Chondrocyte (in vitro differentiated cells): ENCODE measurements at regions not wholly inside any gene's neighbourhood (a gene's known extent, or its start where the extent isn't known, plus 50 kb on each side); places are given as distances from the start of the nearest gene placed in this dataset.
A peak's percentile ranks its signal among the peaks of the same experiment; 100 is the strongest.
"Not testable (repeated sequence)": the region's sequence is repeated elsewhere in the genome, so short reads cannot be mapped to it uniquely, and the experiment has no call there.

ENCODE experiments used
- DNase-seq: peaks from one replicate; pipeline ENCODE4 v3.0.0; 2021; ENCODE audit warnings: mixed read lengths, low spot score
- H3K27ac Mint-ChIP-seq: one replicate; pipeline ENCODE4 v1.8.0; 2021; ENCODE audit warnings: mild to moderate bottlenecking, moderate library complexity, mixed read lengths; ENCODE audit not compliant: unreplicated experiment
- H3K27me3 Mint-ChIP-seq: 2 replicates; pipeline ENCODE4 v1.8.0; 2021; ENCODE audit warnings: low read depth, mixed read lengths
- H3K36me3 Mint-ChIP-seq: 2 replicates; pipeline ENCODE4 v1.8.0; 2021; ENCODE audit warnings: low read depth, mixed read lengths
- H3K4me1 Mint-ChIP-seq: 2 replicates; pipeline ENCODE4 v1.8.0; 2021; ENCODE audit warnings: low read depth, mild to moderate bottlenecking, mixed read lengths
- H3K4me3 Mint-ChIP-seq: one replicate; pipeline ENCODE4 v1.8.0; 2021; ENCODE audit warnings: mild to moderate bottlenecking, moderate library complexity, mixed read lengths; ENCODE audit not compliant: unreplicated experiment
- H3K9me3 Mint-ChIP-seq: 2 replicates; pipeline ENCODE4 v1.8.0; 2021; ENCODE audit warnings: low read depth, mixed read lengths

DNA sequence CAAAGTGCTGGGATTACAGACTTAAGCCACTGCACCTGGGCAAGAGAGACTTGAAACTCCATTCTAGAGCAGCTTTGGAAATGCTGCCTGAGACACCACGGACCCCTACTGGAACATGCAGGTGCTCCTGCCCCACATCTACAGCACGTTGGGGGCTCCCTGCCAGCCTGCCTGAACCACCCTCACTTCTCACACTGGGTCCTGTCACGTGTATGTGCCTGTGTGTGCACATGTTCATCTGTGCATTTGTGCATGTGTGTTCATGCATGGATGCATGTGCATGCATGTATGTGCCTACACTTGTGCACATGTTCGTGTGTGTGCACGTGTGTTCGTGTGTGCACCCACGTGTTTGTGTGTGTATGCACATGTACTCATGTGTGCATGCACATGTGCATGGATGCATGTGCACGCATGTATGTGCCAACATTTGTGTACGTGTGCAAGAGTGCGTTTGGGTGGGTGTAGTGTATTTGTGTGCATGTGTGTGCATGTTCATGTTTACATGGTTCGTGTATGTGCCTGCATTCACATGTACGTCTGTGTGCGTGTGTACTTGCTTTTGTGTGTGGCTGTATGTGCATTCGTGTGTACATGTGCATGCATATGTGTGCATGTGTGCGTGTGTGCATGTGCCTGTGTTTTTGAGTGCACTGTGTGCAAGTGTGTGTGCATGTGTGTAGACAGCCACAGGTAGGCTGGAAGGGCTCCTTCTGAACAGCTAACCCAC is 428.1 kb upstream of the ZNF722 start:
- H3K4me1 Mint-ChIP-seq, H3K36me3 Mint-ChIP-seq, H3K9me3 Mint-ChIP-seq, H3K4me3 Mint-ChIP-seq, H3K27ac Mint-ChIP-seq, H3K27me3 Mint-ChIP-seq, DNase-seq: not testable (repeated sequence)

DNA sequence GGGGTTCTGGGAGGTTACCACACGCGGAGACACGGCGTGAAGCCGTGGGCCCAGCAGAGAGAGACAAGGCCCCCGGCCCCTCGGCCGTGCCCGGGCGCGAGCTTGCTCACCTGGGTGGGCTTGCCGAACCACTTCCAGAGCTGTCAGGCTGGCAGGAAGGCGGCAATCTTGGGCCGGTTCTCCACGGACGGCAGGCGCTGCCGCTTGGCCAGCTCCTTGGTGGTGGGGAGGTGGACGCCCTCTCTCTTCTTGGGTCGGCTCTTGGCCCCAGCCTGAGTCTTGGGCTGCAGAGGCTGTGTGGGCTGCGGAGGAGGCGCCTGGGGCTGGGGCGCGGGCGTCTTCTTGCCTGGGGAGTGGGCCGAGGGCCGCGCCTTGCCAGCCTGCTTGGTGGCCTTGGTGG is 426.5 kb upstream of the ZNF722 start:
- H3K27me3 Mint-ChIP-seq, H3K4me1 Mint-ChIP-seq, DNase-seq, H3K36me3 Mint-ChIP-seq, H3K4me3 Mint-ChIP-seq, H3K27ac Mint-ChIP-seq: not testable (repeated sequence)
- peaks cover 10% of the 10 kb centered on the region for H3K9me3 Mint-ChIP-seq

DNA sequence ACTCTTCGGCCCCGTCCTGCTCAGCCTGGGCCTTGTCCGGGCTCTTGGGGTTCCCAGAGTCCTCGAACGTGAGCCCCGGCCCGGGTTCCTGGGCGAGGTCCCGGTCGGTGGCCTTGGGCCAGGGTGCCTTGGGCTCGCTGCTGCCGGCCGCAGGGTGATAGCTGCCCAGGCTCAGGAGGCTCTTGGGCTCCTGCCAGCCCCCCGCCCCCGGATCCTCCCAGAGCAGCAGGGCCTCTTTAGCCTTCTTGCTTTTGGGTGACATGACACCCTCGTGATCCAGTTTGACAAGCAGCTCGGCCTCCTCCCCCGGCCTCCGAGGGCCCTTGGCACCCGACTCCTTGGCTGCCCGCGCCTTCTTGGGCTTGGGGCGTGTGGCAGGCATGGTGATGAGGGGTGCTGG is 425.7 kb upstream of the ZNF722 start:
- H3K4me3 Mint-ChIP-seq, H3K27me3 Mint-ChIP-seq, H3K9me3 Mint-ChIP-seq, H3K4me1 Mint-ChIP-seq, DNase-seq, H3K36me3 Mint-ChIP-seq, H3K27ac Mint-ChIP-seq: not testable (repeated sequence)

DNA sequence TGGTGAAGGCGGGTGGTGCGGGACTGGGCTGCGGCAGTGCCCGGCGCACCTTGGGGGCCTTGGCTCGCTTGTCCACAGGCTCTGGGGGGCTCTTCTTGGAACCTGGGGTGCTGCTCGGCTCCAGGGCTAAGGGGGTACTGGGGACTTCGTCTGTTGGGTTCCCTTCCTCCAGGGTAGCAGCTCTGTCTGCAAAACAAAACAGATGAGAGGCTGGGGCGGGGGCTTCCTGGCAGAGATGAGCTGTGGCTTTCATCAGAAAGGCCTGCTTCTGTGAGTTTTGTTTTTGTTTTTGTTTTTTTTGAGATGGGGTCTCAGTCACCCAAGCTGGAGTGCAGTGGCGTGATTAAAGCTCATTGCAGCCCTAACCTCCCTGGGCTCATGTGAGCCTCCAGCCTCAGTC is 425.2 kb upstream of the ZNF722 start:
- not testable (repeated sequence) for H3K4me3 Mint-ChIP-seq, H3K36me3 Mint-ChIP-seq, H3K4me1 Mint-ChIP-seq, H3K27me3 Mint-ChIP-seq, DNase-seq, H3K27ac Mint-ChIP-seq
- peaks cover 12% of the 10 kb centered on the region for H3K9me3 Mint-ChIP-seq

DNA sequence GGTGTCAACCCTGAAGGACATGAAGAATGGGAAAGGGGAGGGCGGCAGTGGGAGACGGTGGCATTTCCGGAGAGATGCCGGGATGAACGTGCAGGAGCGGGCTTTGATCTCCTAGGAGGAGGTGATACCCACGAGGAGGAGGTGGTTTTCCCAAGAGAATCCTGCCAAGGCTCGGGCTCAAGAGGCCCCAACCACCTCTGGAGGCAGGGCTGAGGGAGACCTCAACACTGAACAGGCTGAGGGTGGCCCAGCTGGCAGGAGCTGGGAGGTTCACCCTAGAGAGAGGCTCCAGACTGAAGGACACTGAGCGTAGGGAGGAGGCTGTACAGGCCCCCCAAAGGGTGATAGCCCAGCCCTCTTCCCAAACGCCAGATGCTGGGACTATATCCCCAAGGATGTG is 422.2 kb upstream of the ZNF722 start:
- H3K27me3 Mint-ChIP-seq, H3K36me3 Mint-ChIP-seq, H3K27ac Mint-ChIP-seq, DNase-seq, H3K4me1 Mint-ChIP-seq, H3K4me3 Mint-ChIP-seq: not testable (repeated sequence)
- peaks cover 16% of the 10 kb centered on the region for H3K9me3 Mint-ChIP-seq

DNA sequence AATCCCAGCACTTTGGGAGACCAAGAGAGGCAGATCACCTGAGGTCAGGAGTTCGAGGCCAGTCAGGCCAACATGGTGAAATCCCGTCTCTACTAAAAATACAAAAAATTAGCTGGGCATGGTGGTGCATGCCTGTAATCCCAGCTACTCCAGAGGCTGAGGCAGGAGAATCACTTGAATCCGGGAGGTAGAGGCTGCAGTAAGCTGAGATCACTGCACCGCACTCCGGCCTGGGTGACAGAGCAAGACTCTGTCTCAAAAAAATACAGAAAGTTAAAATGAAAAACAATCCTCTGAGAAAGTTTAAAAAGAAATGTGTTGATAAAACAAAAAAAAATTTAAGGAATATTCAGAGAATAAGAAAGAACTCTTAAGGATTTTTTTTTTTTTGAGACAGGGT is 421.6 kb upstream of the ZNF722 start:
- H3K4me3 Mint-ChIP-seq, H3K4me1 Mint-ChIP-seq, H3K27ac Mint-ChIP-seq, H3K36me3 Mint-ChIP-seq, H3K27me3 Mint-ChIP-seq, DNase-seq: not testable (repeated sequence)
- H3K9me3 Mint-ChIP-seq: peaks cover 16% of the 10 kb centered on the region

DNA sequence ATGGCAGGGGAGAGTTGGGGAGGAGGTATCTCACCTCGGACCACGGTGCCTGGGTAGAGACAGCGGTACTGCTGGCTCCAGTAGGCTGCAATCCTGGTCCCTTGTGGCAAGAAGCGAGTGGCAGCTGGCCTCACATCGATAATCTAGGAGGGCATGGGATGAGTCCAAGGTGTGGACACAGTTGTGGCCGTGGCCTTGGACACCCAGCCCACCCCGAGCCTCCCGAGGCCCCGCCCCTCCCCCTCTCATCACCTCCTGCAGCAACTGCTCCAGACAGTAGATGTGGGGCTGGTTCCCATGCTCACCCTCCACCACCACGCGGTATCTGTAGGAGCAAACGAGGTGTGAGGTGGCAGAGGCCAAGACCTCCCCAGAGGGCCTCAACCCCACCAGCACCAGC is 418.6 kb upstream of the ZNF722 start:
- H3K36me3 Mint-ChIP-seq, DNase-seq, H3K4me1 Mint-ChIP-seq, H3K4me3 Mint-ChIP-seq, H3K27me3 Mint-ChIP-seq, H3K27ac Mint-ChIP-seq: not testable (repeated sequence)
- peaks cover 16% of the 10 kb centered on the region for H3K9me3 Mint-ChIP-seq

DNA sequence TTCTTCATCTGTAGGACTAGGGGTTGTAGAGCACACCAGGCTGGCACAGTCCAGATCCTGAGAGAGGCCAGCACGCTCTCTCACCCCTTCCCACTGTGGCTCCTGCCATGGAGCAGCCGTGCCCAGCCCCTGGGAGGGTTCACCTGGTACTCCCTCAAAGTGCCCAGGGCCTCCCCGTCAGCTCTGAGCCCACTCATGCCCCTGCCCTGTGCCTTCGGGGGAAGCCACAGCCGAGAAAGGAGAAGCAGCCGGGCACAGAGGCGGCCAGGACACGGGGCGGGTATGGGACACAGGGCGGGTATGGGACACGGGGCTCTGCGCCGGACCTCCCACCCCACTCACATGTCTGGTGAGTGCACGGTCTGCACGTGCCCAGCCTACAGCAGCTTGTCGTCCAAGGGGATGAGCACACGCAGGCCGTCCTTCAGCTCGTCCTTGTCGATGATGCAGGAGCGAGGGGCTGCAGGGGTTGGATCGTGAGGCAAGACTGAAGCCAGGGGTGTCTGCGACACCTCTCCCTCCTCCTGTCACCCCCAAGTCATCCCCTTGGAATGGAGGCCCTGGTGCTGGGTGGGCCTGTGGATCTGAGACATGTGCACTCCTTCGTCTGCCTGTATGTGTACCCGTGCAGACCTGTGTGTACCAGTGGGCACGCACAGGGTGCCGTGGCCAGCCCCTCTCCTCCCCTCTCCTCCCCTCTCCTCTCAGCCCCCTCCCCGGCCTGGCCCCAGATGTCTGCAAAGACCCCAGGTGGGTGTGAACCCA is 417.9 kb upstream of the ZNF722 start:
- H3K9me3 Mint-ChIP-seq: peaks cover 16% of the 10 kb centered on the region
- not testable (repeated sequence) for H3K27me3 Mint-ChIP-seq, DNase-seq, H3K36me3 Mint-ChIP-seq, H3K27ac Mint-ChIP-seq, H3K4me1 Mint-ChIP-seq, H3K4me3 Mint-ChIP-seq

DNA sequence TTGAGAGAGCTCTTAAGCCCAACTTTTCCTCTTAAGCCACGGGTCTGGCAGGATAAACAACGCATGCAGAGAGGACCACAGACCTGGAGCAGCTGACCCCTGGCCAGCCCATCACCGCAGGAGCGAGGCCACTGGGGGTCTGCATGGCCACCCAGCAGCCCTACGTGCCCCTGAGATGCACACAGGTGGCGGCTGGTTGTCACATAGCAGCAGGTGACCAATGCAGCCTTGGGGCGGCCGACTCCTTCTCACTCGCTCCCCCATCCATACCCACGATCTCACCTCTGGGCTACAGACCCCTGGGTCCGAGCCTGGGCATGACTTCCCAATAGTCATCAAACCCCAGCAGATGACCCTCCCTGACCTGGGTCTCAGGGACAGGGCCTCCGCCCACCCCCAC is 415.9 kb upstream of the ZNF722 start:
- H3K36me3 Mint-ChIP-seq, DNase-seq, H3K4me3 Mint-ChIP-seq, H3K27ac Mint-ChIP-seq, H3K4me1 Mint-ChIP-seq, H3K27me3 Mint-ChIP-seq: not testable (repeated sequence)
- H3K9me3 Mint-ChIP-seq: peaks cover 12% of the 10 kb centered on the region

DNA sequence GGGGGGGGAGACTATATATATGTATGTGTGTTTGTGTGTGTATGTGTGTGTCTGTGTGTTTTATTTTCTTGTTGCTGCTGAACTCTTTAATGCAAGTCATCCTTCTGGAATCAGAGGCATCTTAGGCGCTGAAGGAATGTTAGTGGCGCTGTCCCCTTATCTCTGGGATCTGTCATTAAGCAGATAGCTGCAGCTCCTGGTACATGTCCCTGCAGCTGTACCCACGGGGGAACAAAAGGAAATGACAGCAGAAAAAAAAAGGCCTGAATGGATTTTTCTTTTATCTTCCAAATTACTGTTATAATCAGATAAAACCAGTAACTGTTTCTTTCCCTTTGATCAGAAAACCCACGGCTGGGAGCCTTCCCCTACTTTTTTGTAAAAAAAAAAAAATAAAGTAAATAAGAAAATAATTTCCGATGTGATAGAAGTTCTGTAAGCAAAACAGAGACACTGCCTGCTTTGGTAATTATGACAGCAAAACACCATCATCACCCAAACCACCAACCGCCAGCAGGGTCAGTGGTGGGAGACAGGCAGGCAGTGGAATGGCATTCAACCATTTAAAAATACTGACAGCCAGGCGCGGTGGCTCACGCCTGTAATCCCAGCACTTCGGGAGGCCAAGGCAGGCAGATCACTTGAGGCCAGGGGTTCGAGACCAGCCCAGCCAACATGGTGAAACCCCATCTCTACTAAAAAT is 411.3 kb upstream of the ZNF722 start:
- not testable (repeated sequence) for H3K27me3 Mint-ChIP-seq, H3K9me3 Mint-ChIP-seq, H3K36me3 Mint-ChIP-seq, H3K4me3 Mint-ChIP-seq, H3K4me1 Mint-ChIP-seq, H3K27ac Mint-ChIP-seq, DNase-seq

DNA sequence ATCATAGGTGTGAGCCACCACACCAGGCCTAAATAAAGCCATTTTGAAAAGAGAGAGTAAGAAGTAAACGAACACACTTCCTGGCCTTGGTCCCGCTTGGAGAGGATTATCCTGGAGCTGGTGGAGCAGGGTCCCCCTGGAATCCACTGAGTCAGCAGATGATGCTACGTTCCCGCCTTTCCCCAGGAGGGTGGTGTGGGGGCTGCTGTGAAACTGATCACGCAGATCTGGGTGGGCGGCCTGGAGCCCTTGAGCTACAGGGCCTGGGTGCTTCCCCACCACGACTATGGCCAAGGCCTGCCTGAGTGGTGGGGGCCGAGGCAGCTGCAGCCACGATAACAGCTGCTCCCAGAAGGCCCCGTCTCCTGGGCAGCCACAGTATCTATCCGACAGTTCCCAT is 407.4 kb upstream of the ZNF722 start:
- H3K27ac Mint-ChIP-seq, H3K27me3 Mint-ChIP-seq, DNase-seq, H3K9me3 Mint-ChIP-seq, H3K4me3 Mint-ChIP-seq, H3K36me3 Mint-ChIP-seq, H3K4me1 Mint-ChIP-seq: not testable (repeated sequence)

DNA sequence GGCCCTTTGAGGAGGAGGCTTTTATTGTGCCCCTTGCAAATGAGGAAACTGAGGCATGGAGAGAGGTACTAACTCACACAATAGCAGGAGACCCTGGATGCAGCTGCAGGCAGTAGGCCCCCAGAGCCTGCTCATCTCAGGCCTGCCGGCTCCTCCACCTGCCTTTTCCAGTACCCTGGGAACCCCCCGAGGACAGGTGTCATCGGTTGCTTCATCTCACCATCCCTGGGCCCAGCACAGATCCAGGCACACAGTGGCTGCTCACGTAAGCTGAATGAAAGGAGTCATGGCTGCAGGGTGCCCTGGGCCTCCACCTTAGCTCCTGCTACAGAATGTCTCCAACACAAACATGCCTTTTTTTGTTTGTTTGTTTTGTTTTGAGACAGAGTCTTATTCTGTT is 394.8 kb upstream of the ZNF722 start:
- H3K9me3 Mint-ChIP-seq, H3K4me1 Mint-ChIP-seq, H3K27me3 Mint-ChIP-seq, H3K36me3 Mint-ChIP-seq, H3K27ac Mint-ChIP-seq, DNase-seq, H3K4me3 Mint-ChIP-seq: not testable (repeated sequence)

DNA sequence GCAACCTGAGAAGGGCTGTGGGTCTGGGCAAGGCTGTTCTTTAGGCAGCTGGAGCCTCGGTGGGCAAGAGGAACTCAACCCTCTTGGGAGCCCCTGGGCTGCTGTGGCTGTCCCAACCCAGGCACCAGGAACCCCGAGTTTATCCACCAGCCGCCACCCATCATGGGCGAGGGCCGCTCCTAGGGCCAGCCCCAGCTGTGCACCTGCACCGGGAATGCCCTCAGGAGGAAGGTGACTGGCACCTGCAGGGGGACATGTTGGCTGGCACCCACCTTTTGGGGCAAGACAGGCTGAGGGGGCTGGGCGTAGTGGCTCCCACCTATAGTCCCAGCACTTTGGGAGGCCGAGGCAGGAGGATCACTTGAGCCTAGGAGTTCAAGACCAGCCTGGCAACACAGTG is 393.8 kb upstream of the ZNF722 start:
- not testable (repeated sequence) for H3K27ac Mint-ChIP-seq, H3K4me3 Mint-ChIP-seq, H3K9me3 Mint-ChIP-seq

More for the DNA sequence above, 393.8 kb upstream of the ZNF722 start:
- H3K36me3 Mint-ChIP-seq, H3K4me1 Mint-ChIP-seq, H3K27me3 Mint-ChIP-seq: not testable (repeated sequence)
- DNase-seq: peak; percentile 81
